HEK293 (cell line): ENCODE measurements at regions not wholly inside any gene's neighbourhood (a gene's known extent, or its start where the extent isn't known, plus 50 kb on each side); places are given as distances from the start of the nearest gene placed in this dataset.

Source experiments
- BCL11B ChIP-seq: fragments of 450-650 bp; formaldehyde crosslinking; IDR thresholded peaks from 2 replicates; pipeline ENCODE4 v1.5.1; 2016; ENCODE audit warnings: low read depth, missing biosample characterization, missing genetic modification characterization
- CTCF ChIP-seq: fragments of 450-650 bp; formaldehyde crosslinking; IDR thresholded peaks from 2 replicates; pipeline ENCODE4 v1.5.1; 2016; ENCODE audit warnings: missing biosample characterization, missing genetic modification characterization
- REST ChIP-seq: fragments of 450-650 bp; formaldehyde crosslinking; IDR thresholded peaks from 2 replicates; pipeline ENCODE4 v1.5.1; 2016; ENCODE audit warnings: missing biosample characterization, missing genetic modification characterization
- TRIM28 ChIP-seq: IDR thresholded peaks from 2 replicates; pipeline ENCODE4 v1.6.1; 2011; ENCODE audit warnings: low read length, control low read depth, borderline replicate concordance
- ZBTB8A ChIP-seq: fragments of 450-650 bp; formaldehyde crosslinking; IDR thresholded peaks from 2 replicates; pipeline ENCODE4 v1.5.1; 2016; ENCODE audit warnings: missing biosample characterization, missing genetic modification characterization
- ZNF23 ChIP-seq: fragments of 450-650 bp; formaldehyde crosslinking; IDR thresholded peaks from 2 replicates; pipeline ENCODE4 v1.5.1; 2016; ENCODE audit warnings: missing biosample characterization, missing genetic modification characterization, borderline replicate concordance
- ZNF274 ChIP-seq, 2 experiments: fragments of 200-500 bp in 1 of 2; fragments of 450-650 bp in 1 of 2; sonication (Bioruptor generic) in 1 of 2; formaldehyde crosslinking in 1 of 2; IDR thresholded peaks; 2 replicates each; pipeline versions ENCODE4 v1.5.1 to v1.6.1; 2014 to 2016; ENCODE audit warnings: borderline replicate concordance in 1 of 2, inconsistent platforms in 1 of 2, low read length in 1 of 2, missing biosample characterization in 1 of 2, missing genetic modification characterization in 1 of 2
- ZNF280D ChIP-seq: fragments of 450-650 bp; formaldehyde crosslinking; IDR thresholded peaks from 2 replicates; pipeline ENCODE4 v1.5.1; 2016; ENCODE audit warnings: missing biosample characterization, missing genetic modification characterization
- ZNF292 ChIP-seq: fragments of 450-650 bp; formaldehyde crosslinking; IDR thresholded peaks from 2 replicates; pipeline ENCODE4 v1.5.1; 2016; ENCODE audit warnings: low read depth, missing biosample characterization, missing genetic modification characterization, borderline replicate concordance
- ZNF362 ChIP-seq: fragments of 450-650 bp; formaldehyde crosslinking; IDR thresholded peaks from 2 replicates; pipeline ENCODE4 v1.5.1; 2016; ENCODE audit warnings: missing biosample characterization, missing genetic modification characterization
- ZNF473 ChIP-seq: fragments of 450-650 bp; formaldehyde crosslinking; IDR thresholded peaks from 2 replicates; pipeline ENCODE4 v1.5.1; 2017; ENCODE audit warnings: missing biosample characterization, missing genetic modification characterization
- ZNF596 ChIP-seq: fragments of 450-650 bp; IDR thresholded peaks from 2 replicates; pipeline ENCODE4 v1.5.0; 2018; ENCODE audit warnings: missing biosample characterization, mild to moderate bottlenecking, missing genetic modification characterization, moderate library complexity
- ZNF670 ChIP-seq: fragments of 450-650 bp; formaldehyde crosslinking; IDR thresholded peaks from 2 replicates; pipeline ENCODE4 v1.5.1; 2016; ENCODE audit warnings: missing biosample characterization, missing genetic modification characterization, low read depth

- TF ChIP-seq CTCF (tag by site-specific recombination) (peak; percentile 18; the same call in 1 of the 2 replicates), ZNF596 (tag by site-specific recombination) (no peak), ZNF292 (tag by site-specific recombination) (no peak), ZNF280D (tag by site-specific recombination) (no peak), ZNF670 (tag by site-specific recombination) (no peak), ZNF473 (tag by site-specific recombination) (no peak), ZNF274 (IDR thresholded peaks at IDR 0.05; ENCODE audit: low read length) (no peak), ZNF274 (tag by site-specific recombination; IDR thresholded peaks at IDR 0.05; ENCODE audit: borderline replicate concordance) (no peak), REST (no peak), TRIM28 (no peak), ZNF362 (tag by site-specific recombination) (no peak), BCL11B (tag by site-specific recombination) (no peak), ZBTB8A (tag by site-specific recombination) (no peak), ZNF23 (tag by site-specific recombination) (no peak)
Observed at GRCh38 chr11:92552942-92553341, 328.3 kb downstream of the FAT3 start.
